T-helper 1 cell (primary cell): ENCODE measurements at regions not wholly inside any gene's neighbourhood (a gene's known extent, or its start where the extent isn't known, plus 50 kb on each side); places are given as distances from the start of the nearest gene placed in this dataset.

Source experiments
- DNase-seq, 5 donors: peaks; one replicate each; pipeline ENCODE4 v3.0.0-alpha.2; 2012 to 2020

- no peak for DNase-seq
Measured at GRCh38 chr12:28827861-28828260, 321.2 kb upstream of the FAR2 start.

- no peak for DNase-seq
Measured at GRCh38 chr12:28828318-28828717, 320.8 kb upstream of the FAR2 start.

GRCh38 chr12:28830491-28830890, 318.6 kb upstream of the FAR2 start:
- no peak for DNase-seq

- DNase-seq = no peak
Measured at GRCh38 chr12:28844718-28845117, 304.4 kb upstream of the FAR2 start.

- DNase-seq = no peak
Measured at GRCh38 chr12:28851781-28852180, 297.3 kb upstream of the FAR2 start.

- DNase-seq = no peak
Measured at GRCh38 chr12:28855761-28856310, 293.2 kb upstream of the FAR2 start.

- DNase-seq = no peak
Measured at GRCh38 chr12:28857369-28857768, 291.7 kb upstream of the FAR2 start.

GRCh38 chr12:28859551-28859950, 289.5 kb upstream of the FAR2 start:
- DNase-seq = no peak

- DNase-seq = no peak
Measured at GRCh38 chr12:28865776-28866175, 283.3 kb upstream of the FAR2 start.

GRCh38 chr12:28866296-28866695, 282.8 kb upstream of the FAR2 start:
- DNase-seq = no peak

- no peak for DNase-seq
Measured at GRCh38 chr12:28866715-28867503, 282.2 kb upstream of the FAR2 start.

GRCh38 chr12:28868414-28868813, 280.7 kb upstream of the FAR2 start:
- DNase-seq = no peak

- DNase-seq = no peak
Measured at GRCh38 chr12:28869197-28869596, 279.9 kb upstream of the FAR2 start.

- no peak for DNase-seq
Measured at GRCh38 chr12:28870839-28871440, 278.1 kb upstream of the FAR2 start.

- peak in 1 of 5 donors; percentile 9 for DNase-seq
Measured at GRCh38 chr12:28872654-28873268, 276.3 kb upstream of the FAR2 start.

GRCh38 chr12:28874758-28875157, 274.3 kb upstream of the FAR2 start:
- DNase-seq = no peak

GRCh38 chr12:28876196-28876798, 272.8 kb upstream of the FAR2 start:
- no peak for DNase-seq

- no peak for DNase-seq
Measured at GRCh38 chr12:28877854-28878253, 271.2 kb upstream of the FAR2 start.

GRCh38 chr12:28878629-28879028, 270.4 kb upstream of the FAR2 start:
- no peak for DNase-seq

- no peak for DNase-seq
Measured at GRCh38 chr12:28879379-28879778, 269.7 kb upstream of the FAR2 start.

- DNase-seq = no peak
Measured at GRCh38 chr12:28882444-28882843, 266.6 kb upstream of the FAR2 start.

- DNase-seq = no peak
Measured at GRCh38 chr12:28883406-28883997, 265.6 kb upstream of the FAR2 start.
